Prostate gland (tissue), 2 donors: ENCODE measurements at regions not wholly inside any gene's neighbourhood (a gene's known extent, or its start where the extent isn't known, plus 50 kb on each side); places are given as distances from the start of the nearest gene placed in this dataset.

Experiments used
- DNase-seq: peaks from one replicate; pipeline ENCODE4 v3.0.0-alpha.2; 2019; ENCODE audit warnings: low spot score
- H3K27ac ChIP-seq, 2 donors: fragments of 200-600 bp; sonication (generic); 2 replicates each; pipeline ENCODE4 v1.5.1; 2017 to 2019
- H3K27me3 ChIP-seq: fragments of 200-600 bp; sonication (generic); replicated peaks from 2 replicates; pipeline ENCODE4 v1.5.1; 2019; ENCODE audit not compliant: insufficient read depth
- H3K36me3 ChIP-seq, 2 donors: fragments of 200-600 bp; sonication (generic); 1 replicate in 1 of 2; 2 replicates in 1 of 2; pipeline versions ENCODE4 v1.5.1 to v1.8.1; 2017 to 2019
- H3K4me1 ChIP-seq: fragments of 200-600 bp; sonication (generic); replicated peaks from 2 replicates; pipeline ENCODE4 v1.5.1; 2019
- H3K4me3 ChIP-seq, 2 donors: fragments of 200-600 bp; sonication (generic); 2 replicates each; pipeline ENCODE4 v1.5.1; 2017 to 2019
- H3K9me3 ChIP-seq: fragments of 200-600 bp; sonication (generic); 2 replicates; pipeline ENCODE4 v1.5.1; 2017
- CTCF ChIP-seq, 4 experiments: fragments of 200-600 bp in 2 of 4; fragments of 450-650 bp in 2 of 4; sonication (generic) in 2 of 4; IDR thresholded peaks; 1 replicate in 3 of 4; 2 replicates in 1 of 4; pipeline ENCODE4 v1.5.1; 2016 to 2019; ENCODE audit warnings: antibody characterized with exemption in 4 of 4, mild to moderate bottlenecking in 2 of 4, moderate library complexity in 2 of 4
- POLR2A ChIP-seq: fragments of 450-650 bp; IDR thresholded peaks from one replicate; pipeline ENCODE4 v1.6.1; 2016; ENCODE audit warnings: antibody characterized with exemption, mild to moderate bottlenecking
- POLR2AphosphoS5 ChIP-seq: sonication (generic); formaldehyde crosslinking; IDR thresholded peaks from one replicate; pipeline ENCODE4 v1.6.1; 2017; ENCODE audit warnings: antibody characterized with exemption
- WGBS: methylation state at CpG from one replicate; pipeline ENCODE4 v1.1.5; 2018; 5-methylcytosine and 5-hydroxymethylcytosine counted together
- intact Hi-C: fragments of 100-400 bp; cut with DNase I; formaldehyde crosslinking; loops from one replicate; pipeline ENCODE4 v1.14.2; 2022

- Histone ChIP-seq H3K4me3 (no peak overlapping the region), H3K4me1 (peaks cover 6% of the 10 kb centered on the region), H3K27ac (no peak overlapping the region), H3K9me3 (no peaks in the 10 kb centered on the region), H3K27me3 (no peaks in the 10 kb centered on the region), H3K36me3 (no peaks in the 10 kb centered on the region)
- WGBS: 77% methylated on average over 8 of the region's 8 CpGs
- DNase-seq: no peak
- no peak for TF ChIP-seq POLR2AphosphoS5
- no peak for TF ChIP-seq POLR2A
- intact Hi-C loops: no loop called here
Observed at GRCh38 chr6:167452338-167453081, 127.6 kb downstream of the TTLL2 start.

GRCh38 chr6:167453082-167453446 lies 128.2 kb downstream of the TTLL2 start:
- H3K27ac ChIP-seq: peak overlapping the region in 1 of 2 donors; percentile 77
- peaks cover 6% of the 10 kb centered on the region for H3K4me1 ChIP-seq
- no peak for DNase-seq
- H3K36me3 ChIP-seq: no peaks in the 10 kb centered on the region
- TF ChIP-seq POLR2AphosphoS5 (no peak), POLR2A (no peak), CTCF (IDR thresholded peaks at IDR 0.05) (no peak)
- intact Hi-C loops: no loop called here
- H3K9me3 ChIP-seq: no peaks in the 10 kb centered on the region
- H3K4me3 ChIP-seq: no peak overlapping the region
- WGBS: 94% methylated on average over 4 of the region's 4 CpGs
- H3K27me3 ChIP-seq: no peaks in the 10 kb centered on the region

- TF ChIP-seq CTCF (IDR thresholded peaks at IDR 0.05): no peak
- no peak for TF ChIP-seq POLR2AphosphoS5
- no peak for TF ChIP-seq POLR2A
- H3K4me3 ChIP-seq: no peak overlapping the region
- peaks cover 6% of the 10 kb centered on the region for H3K4me1 ChIP-seq
- no peaks in the 10 kb centered on the region for H3K27me3 ChIP-seq
- peak overlapping the region; percentile 70 to 77 for H3K27ac ChIP-seq
- no peaks in the 10 kb centered on the region for H3K36me3 ChIP-seq
- intact Hi-C loops: no loop called here
- no peak for DNase-seq
- no peaks in the 10 kb centered on the region for H3K9me3 ChIP-seq
Observed at GRCh38 chr6:167454003-167454402, 129.1 kb downstream of the TTLL2 start.

- TF ChIP-seq POLR2A (no peak), POLR2AphosphoS5 (peak; percentile 47), CTCF (IDR thresholded peaks at IDR 0.05) (peak in 1 of 4 experiments; percentile 9)
- Histone ChIP-seq H3K4me3 (no peak overlapping the region), H3K9me3 (no peaks in the 10 kb centered on the region), H3K4me1 (peaks cover 6% of the 10 kb centered on the region), H3K27ac (peak overlapping the region; percentile 70 to 77), H3K27me3 (no peaks in the 10 kb centered on the region), H3K36me3 (no peaks in the 10 kb centered on the region)
- peak; percentile 30 for DNase-seq
- intact Hi-C loops: no loop called here
- WGBS: 48% methylated on average over 4 of the region's 4 CpGs
Observed at GRCh38 chr6:167455371-167455770, 130.5 kb downstream of the TTLL2 start.

- 95% methylated on average over 12 of the region's 12 CpGs for WGBS
- intact Hi-C loops: no loop called here
Observed at GRCh38 chr6:167462514-167463312, 137.8 kb downstream of the TTLL2 start.

More at GRCh38 chr6:167462514-167463312, 137.8 kb downstream of the TTLL2 start:
- DNase-seq: no peak
- Histone ChIP-seq H3K36me3 (no peaks in the 10 kb centered on the region), H3K27ac (no peak overlapping the region), H3K9me3 (no peaks in the 10 kb centered on the region), H3K4me1 (no peaks in the 10 kb centered on the region), H3K4me3 (no peak overlapping the region), H3K27me3 (no peaks in the 10 kb centered on the region)
- TF ChIP-seq POLR2A: no peak
- TF ChIP-seq CTCF (IDR thresholded peaks at IDR 0.05): no peak
- no peak for TF ChIP-seq POLR2AphosphoS5
